ENCODE measurements at regions not wholly inside any gene's neighbourhood (a gene's known extent, or its start where the extent isn't known, plus 50 kb on each side); places are given as distances from the start of the nearest gene placed in this dataset.

- 0 out of 2 replicates have a peak overlapping the region, but pooled peaks have one; percentile 4 for H3K4me3 ChIP-seq (replicated peaks; ENCODE audit: insufficient read depth, low read length)
Observed at GRCh38 chr1:90836345-90836679, 119.2 kb upstream of the BARHL2 start.

DNA sequence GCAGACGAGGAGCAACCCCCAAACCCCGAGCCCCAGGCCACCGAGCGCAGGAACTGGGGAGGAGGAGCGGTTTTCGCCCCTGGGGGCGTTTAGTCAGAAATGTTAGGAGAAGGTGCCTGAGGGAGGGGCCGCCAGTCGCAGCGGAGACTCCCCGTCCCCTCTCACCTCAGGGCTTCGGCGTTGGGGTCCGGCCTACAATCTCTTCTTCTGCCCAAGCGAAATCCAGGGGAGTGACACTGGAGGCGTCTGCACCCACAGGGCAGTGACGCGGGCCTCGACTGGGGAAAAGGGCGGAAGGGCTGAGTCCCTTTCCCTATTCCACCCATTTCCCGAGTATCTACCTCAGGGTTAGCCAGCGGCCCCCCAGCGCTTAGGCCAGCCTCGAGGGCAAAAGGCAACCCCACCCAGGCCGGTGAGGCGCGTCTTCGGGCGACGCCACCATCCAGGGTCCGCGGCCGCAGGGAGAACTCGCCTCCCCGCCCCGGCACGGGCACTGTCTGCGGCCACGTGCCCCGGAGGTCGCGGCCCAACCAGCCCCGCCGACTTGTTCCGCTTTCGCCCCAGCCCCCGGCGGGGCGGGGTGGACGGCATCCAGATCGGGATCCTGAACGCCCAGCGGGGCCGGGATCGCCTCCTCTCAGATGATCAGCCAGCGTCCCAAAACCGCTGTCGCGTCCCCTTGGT lies 118.7 kb upstream of the BARHL2 start:
- DNase-seq (ENCODE audit: low read depth in 1 of 2, low spot score in 1 of 2): no peak
- Histone ChIP-seq H3K27me3 (ENCODE audit: insufficient read depth, poor library complexity, severe bottlenecking) (peaks cover 90% of the 10 kb centered on the region), H3K27ac (replicated peaks) (no peak overlapping the region), H3K4me3 (replicated peaks; ENCODE audit: insufficient read depth, low read length) (0 out of 2 replicates have a peak overlapping the region, but pooled peaks have one; percentile 4)
- TF ChIP-seq GABPA (IDR thresholded peaks at IDR 0.05; ENCODE audit: low read depth): no peak
- TF ChIP-seq, protein P1, sequence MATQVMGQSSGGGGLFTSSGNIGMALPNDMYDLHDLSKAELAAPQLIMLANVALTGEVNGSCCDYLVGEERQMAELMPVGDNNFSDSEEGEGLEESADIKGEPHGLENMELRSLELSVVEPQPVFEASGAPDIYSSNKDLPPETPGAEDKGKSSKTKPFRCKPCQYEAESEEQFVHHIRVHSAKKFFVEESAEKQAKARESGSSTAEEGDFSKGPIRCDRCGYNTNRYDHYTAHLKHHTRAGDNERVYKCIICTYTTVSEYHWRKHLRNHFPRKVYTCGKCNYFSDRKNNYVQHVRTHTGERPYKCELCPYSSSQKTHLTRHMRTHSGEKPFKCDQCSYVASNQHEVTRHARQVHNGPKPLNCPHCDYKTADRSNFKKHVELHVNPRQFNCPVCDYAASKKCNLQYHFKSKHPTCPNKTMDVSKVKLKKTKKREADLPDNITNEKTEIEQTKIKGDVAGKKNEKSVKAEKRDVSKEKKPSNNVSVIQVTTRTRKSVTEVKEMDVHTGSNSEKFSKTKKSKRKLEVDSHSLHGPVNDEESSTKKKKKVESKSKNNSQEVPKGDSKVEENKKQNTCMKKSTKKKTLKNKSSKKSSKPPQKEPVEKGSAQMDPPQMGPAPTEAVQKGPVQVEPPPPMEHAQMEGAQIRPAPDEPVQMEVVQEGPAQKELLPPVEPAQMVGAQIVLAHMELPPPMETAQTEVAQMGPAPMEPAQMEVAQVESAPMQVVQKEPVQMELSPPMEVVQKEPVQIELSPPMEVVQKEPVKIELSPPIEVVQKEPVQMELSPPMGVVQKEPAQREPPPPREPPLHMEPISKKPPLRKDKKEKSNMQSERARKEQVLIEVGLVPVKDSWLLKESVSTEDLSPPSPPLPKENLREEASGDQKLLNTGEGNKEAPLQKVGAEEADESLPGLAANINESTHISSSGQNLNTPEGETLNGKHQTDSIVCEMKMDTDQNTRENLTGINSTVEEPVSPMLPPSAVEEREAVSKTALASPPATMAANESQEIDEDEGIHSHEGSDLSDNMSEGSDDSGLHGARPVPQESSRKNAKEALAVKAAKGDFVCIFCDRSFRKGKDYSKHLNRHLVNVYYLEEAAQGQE (IDR thresholded peaks at IDR 0.05; ENCODE audit: insufficient replicate concordance, low read depth): no peak
- no peak for TF ChIP-seq POLR2AphosphoS5 (IDR thresholded peaks at IDR 0.05; ENCODE audit: low read depth)
- no peak for TF ChIP-seq SPI1 (IDR thresholded peaks at IDR 0.05; ENCODE audit: borderline replicate concordance, low read depth)
- TF ChIP-seq, protein P2, sequence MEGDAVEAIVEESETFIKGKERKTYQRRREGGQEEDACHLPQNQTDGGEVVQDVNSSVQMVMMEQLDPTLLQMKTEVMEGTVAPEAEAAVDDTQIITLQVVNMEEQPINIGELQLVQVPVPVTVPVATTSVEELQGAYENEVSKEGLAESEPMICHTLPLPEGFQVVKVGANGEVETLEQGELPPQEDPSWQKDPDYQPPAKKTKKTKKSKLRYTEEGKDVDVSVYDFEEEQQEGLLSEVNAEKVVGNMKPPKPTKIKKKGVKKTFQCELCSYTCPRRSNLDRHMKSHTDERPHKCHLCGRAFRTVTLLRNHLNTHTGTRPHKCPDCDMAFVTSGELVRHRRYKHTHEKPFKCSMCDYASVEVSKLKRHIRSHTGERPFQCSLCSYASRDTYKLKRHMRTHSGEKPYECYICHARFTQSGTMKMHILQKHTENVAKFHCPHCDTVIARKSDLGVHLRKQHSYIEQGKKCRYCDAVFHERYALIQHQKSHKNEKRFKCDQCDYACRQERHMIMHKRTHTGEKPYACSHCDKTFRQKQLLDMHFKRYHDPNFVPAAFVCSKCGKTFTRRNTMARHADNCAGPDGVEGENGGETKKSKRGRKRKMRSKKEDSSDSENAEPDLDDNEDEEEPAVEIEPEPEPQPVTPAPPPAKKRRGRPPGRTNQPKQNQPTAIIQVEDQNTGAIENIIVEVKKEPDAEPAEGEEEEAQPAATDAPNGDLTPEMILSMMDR (IDR thresholded peaks at IDR 0.05; ENCODE audit: insufficient read depth, low read length): no peak

More at GRCh38 chr1:90836345-90836679, 119.2 kb upstream of the BARHL2 start:
- DNase-seq (ENCODE audit: low read depth in 1 of 2, low spot score in 1 of 2): no peak
- H3K27me3 ChIP-seq (ENCODE audit: insufficient read depth, poor library complexity, severe bottlenecking): peaks cover 89% of the 10 kb centered on the region
- H3K27ac ChIP-seq (replicated peaks): no peak overlapping the region
- TF ChIP-seq GABPA (IDR thresholded peaks at IDR 0.05; ENCODE audit: low read depth): no peak
- TF ChIP-seq SPI1 (IDR thresholded peaks at IDR 0.05; ENCODE audit: borderline replicate concordance, low read depth): no peak
- TF ChIP-seq, protein P2 (IDR thresholded peaks at IDR 0.05; ENCODE audit: insufficient read depth, low read length): no peak
- TF ChIP-seq POLR2AphosphoS5 (IDR thresholded peaks at IDR 0.05; ENCODE audit: low read depth): no peak
- TF ChIP-seq, protein P1 (IDR thresholded peaks at IDR 0.05; ENCODE audit: insufficient replicate concordance, low read depth): no peak

DNA sequence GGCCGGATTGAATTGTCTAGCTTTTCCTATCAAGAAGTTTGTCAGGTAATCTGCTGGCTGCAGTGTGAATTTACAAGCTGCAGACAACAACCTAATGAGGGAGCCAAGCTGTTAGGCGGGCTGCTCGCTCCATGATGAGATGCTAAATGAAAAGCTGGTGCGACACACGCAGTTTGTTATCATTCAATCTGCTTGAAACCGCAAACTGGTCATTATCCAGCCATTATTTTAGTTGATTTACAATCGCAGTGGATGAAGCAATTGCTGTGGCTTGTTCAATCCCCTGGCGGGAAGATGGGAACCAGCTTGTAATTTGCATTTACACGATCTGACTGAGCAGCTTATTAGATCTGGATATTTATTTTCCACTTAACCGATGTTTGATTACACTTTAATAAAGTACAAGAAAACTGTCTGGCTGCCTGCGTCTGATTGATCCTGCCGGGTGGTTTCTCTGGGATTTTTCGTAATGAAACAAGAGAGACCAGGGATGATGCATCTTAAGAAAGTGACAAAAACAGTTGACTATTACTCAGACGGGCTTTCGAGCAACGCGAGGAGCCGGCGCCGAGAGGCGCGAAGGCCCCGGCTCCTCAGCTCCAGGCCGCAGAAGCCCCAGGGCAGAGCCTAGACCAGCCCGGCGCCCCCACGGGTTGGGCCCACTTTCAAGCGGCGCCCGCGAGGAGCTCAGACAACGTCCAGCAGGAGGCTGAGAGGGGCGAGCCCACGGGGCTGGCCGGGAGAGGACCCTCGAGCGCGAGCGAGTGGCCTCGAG lies 118.0 kb upstream of the BARHL2 start:
- Histone ChIP-seq H3K4me3 (replicated peaks; ENCODE audit: insufficient read depth, low read length) (no peak overlapping the region), H3K27me3 (ENCODE audit: insufficient read depth, poor library complexity, severe bottlenecking) (peaks cover 87% of the 10 kb centered on the region), H3K27ac (replicated peaks) (no peak overlapping the region)
- TF ChIP-seq, protein P2 (IDR thresholded peaks at IDR 0.05; ENCODE audit: insufficient read depth, low read length): no peak
- no peak for TF ChIP-seq GABPA (IDR thresholded peaks at IDR 0.05; ENCODE audit: low read depth)
- TF ChIP-seq, protein P1 (IDR thresholded peaks at IDR 0.05; ENCODE audit: insufficient replicate concordance, low read depth): no peak
- TF ChIP-seq POLR2AphosphoS5 (IDR thresholded peaks at IDR 0.05; ENCODE audit: low read depth): no peak
- no peak for TF ChIP-seq SPI1 (IDR thresholded peaks at IDR 0.05; ENCODE audit: borderline replicate concordance, low read depth)
- no peak for DNase-seq (ENCODE audit: low read depth in 1 of 2, low spot score in 1 of 2)

Measured in HL-60 (cell line).